ENCODE measurements at regions not wholly inside any gene's neighbourhood (a gene's known extent, or its start where the extent isn't known, plus 50 kb on each side); places are given as distances from the start of the nearest gene placed in this dataset.

DNA sequence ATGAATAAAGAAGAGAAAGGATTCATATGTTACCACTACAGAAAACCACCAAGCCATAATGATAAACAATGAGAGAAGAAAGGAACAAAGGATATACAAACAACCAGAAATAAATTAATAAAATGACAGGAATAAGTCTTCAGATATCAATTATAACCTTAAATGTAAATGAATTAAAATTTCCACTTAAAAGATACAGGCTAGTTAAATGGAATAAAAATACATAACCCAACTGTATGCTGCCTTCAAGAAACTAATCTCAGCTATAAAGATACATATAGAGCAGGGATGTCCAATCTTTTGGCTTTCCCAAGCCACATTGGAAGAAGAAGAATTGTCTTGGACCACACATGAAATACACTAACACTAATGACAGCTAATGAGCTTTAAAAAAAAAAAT lies 135.9 kb upstream of the GJE1 start:
- Mint-ChIP-seq H3K4me1 (no peaks in the 10 kb centered on the region), H3K27ac (no peak overlapping the region), H3K27me3 (ENCODE audit: insufficient read depth) (no peaks in the 10 kb centered on the region), H3K36me3 (ENCODE audit: low read depth) (peaks cover 19% of the 10 kb centered on the region), H3K9me3 (peaks cover 50% of the 10 kb centered on the region), H3K4me3 (no peak overlapping the region)
- H3K4me1 ChIP-seq (ENCODE audit: control insufficient read depth, insufficient read depth, low read length), result no peaks in the 10 kb centered on the region
- no peaks in the 10 kb centered on the region for H3K36me3 ChIP-seq (ENCODE audit: control insufficient read depth, insufficient read depth, low read length)
- no peak overlapping the region for H3K9ac ChIP-seq (ENCODE audit: extremely low read depth, low read length, poor library complexity, severe bottlenecking)
- DNase-seq, result no peak
- H3K9me3 ChIP-seq (ENCODE audit: control insufficient read depth, low read length), result peaks cover 16% of the 10 kb centered on the region
- no peaks in the 10 kb centered on the region for H3K27me3 ChIP-seq (ENCODE audit: control insufficient read depth, insufficient read depth, low read length, poor library complexity, severe bottlenecking)
- H3K4me3 ChIP-seq (ENCODE audit: low read length), result no peak overlapping the region
- TF ChIP-seq, protein P1, sequence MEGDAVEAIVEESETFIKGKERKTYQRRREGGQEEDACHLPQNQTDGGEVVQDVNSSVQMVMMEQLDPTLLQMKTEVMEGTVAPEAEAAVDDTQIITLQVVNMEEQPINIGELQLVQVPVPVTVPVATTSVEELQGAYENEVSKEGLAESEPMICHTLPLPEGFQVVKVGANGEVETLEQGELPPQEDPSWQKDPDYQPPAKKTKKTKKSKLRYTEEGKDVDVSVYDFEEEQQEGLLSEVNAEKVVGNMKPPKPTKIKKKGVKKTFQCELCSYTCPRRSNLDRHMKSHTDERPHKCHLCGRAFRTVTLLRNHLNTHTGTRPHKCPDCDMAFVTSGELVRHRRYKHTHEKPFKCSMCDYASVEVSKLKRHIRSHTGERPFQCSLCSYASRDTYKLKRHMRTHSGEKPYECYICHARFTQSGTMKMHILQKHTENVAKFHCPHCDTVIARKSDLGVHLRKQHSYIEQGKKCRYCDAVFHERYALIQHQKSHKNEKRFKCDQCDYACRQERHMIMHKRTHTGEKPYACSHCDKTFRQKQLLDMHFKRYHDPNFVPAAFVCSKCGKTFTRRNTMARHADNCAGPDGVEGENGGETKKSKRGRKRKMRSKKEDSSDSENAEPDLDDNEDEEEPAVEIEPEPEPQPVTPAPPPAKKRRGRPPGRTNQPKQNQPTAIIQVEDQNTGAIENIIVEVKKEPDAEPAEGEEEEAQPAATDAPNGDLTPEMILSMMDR (conservative IDR thresholded peaks at IDR 0.05), result no peak
- H3K27ac ChIP-seq (ENCODE audit: low read depth, low read length), result no peak overlapping the region

DNA sequence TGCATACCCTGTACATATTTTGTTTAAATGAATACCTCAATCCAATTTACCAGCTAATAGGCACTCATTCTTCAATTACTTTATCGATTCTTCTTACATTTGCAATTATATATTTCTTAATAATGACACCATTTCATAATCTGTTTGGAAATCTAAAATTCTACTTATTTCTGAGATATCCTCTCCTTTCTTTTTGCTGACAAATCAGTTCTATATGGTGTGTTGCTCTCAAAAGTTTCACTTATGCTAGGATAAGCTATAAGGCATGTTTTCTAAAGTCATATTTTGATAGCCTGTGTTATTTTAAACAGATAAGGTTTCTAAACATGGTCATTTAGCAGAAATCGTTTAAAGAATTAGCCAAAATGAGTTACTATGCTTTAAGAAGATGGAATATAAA lies 140.6 kb upstream of the GJE1 start:
- peaks cover 22% of the 10 kb centered on the region for H3K9me3 Mint-ChIP-seq
- Histone ChIP-seq H3K4me1 (ENCODE audit: control insufficient read depth, insufficient read depth, low read length) (no peaks in the 10 kb centered on the region), H3K27ac (ENCODE audit: low read depth, low read length) (no peak overlapping the region), H3K36me3 (ENCODE audit: control insufficient read depth, insufficient read depth, low read length) (no peaks in the 10 kb centered on the region), H3K9me3 (ENCODE audit: control insufficient read depth, low read length) (peaks cover 11% of the 10 kb centered on the region), H3K27me3 (ENCODE audit: control insufficient read depth, insufficient read depth, low read length, poor library complexity, severe bottlenecking) (no peaks in the 10 kb centered on the region), H3K4me3 (ENCODE audit: low read length) (no peak overlapping the region), H3K9ac (ENCODE audit: extremely low read depth, low read length, poor library complexity, severe bottlenecking) (no peak overlapping the region)
- TF ChIP-seq, protein P1 (conservative IDR thresholded peaks at IDR 0.05), result no peak
- no peak overlapping the region for H3K4me3 Mint-ChIP-seq
- DNase-seq, result no peak
- no peak overlapping the region for H3K27ac Mint-ChIP-seq
- peaks cover 4% of the 10 kb centered on the region for H3K4me1 Mint-ChIP-seq
- no peaks in the 10 kb centered on the region for H3K27me3 Mint-ChIP-seq (ENCODE audit: insufficient read depth)
- WGBS, 2 experiments (ENCODE audit: insufficient coverage in 1 of 2, insufficient read length in 1 of 2), result 100% methylated on average over 2 of the region's 2 CpGs; no CpG with 5 or more reads in 1 of the 2 experiments
- H3K36me3 Mint-ChIP-seq (ENCODE audit: low read depth), result peaks cover 12% of the 10 kb centered on the region

GRCh38 chr6:141990840-141991239 lies 141.9 kb upstream of the GJE1 start:
- Mint-ChIP-seq H3K9me3 (peaks cover 18% of the 10 kb centered on the region), H3K27ac (no peak overlapping the region), H3K4me3 (no peak overlapping the region), H3K36me3 (ENCODE audit: low read depth) (peaks cover 12% of the 10 kb centered on the region), H3K27me3 (ENCODE audit: insufficient read depth) (no peaks in the 10 kb centered on the region), H3K4me1 (peaks cover 4% of the 10 kb centered on the region)
- Histone ChIP-seq H3K27me3 (ENCODE audit: control insufficient read depth, insufficient read depth, low read length, poor library complexity, severe bottlenecking) (no peaks in the 10 kb centered on the region), H3K4me3 (ENCODE audit: low read length) (no peak overlapping the region), H3K27ac (ENCODE audit: low read depth, low read length) (no peak overlapping the region), H3K9ac (ENCODE audit: extremely low read depth, low read length, poor library complexity, severe bottlenecking) (no peak overlapping the region), H3K36me3 (ENCODE audit: control insufficient read depth, insufficient read depth, low read length) (no peaks in the 10 kb centered on the region), H3K4me1 (ENCODE audit: control insufficient read depth, insufficient read depth, low read length) (no peaks in the 10 kb centered on the region), H3K9me3 (ENCODE audit: control insufficient read depth, low read length) (peaks cover 11% of the 10 kb centered on the region)
- WGBS, 2 experiments (ENCODE audit: insufficient coverage in 1 of 2, insufficient read length in 1 of 2), result 75% methylated on average over 1 of the region's 1 CpG; no CpG with 5 or more reads in 1 of the 2 experiments
- DNase-seq, result no peak
- TF ChIP-seq, protein P1 (conservative IDR thresholded peaks at IDR 0.05), result no peak

Data from endodermal cell (in vitro differentiated cells).